DND-41 (cell line): ENCODE measurements at regions not wholly inside any gene's neighbourhood (a gene's known extent, or its start where the extent isn't known, plus 50 kb on each side); places are given as distances from the start of the nearest gene placed in this dataset.
A peak's percentile ranks its signal among the peaks of the same experiment; 100 is the strongest.

Experiments used
- ATAC-seq: fragments of 200-7000 bp; cut with Tn5 transposase; 3 replicates; pipeline ENCODE4 v1.9.1; 2021; ENCODE audit warnings: low read depth; ENCODE audit not compliant: insufficient read depth
- DNase-seq: peaks from one replicate; pipeline ENCODE4 v3.0.0-alpha.2; 2020
- H2AFZ ChIP-seq: 2 replicates; pipeline ENCODE4 v1.6.0; 2012; ENCODE audit warnings: low read depth, low read length
- H3K27ac ChIP-seq: 2 replicates; pipeline ENCODE4 v1.5.1; 2012; ENCODE audit warnings: low read length, inconsistent platforms
- H3K27me3 ChIP-seq: fragments of 200-600 bp; sonication (generic); 2 replicates; pipeline ENCODE4 v1.6.0; 2012; ENCODE audit warnings: low read length, mild to moderate bottlenecking, inconsistent platforms; ENCODE audit not compliant: insufficient read depth, poor library complexity
- H3K36me3 ChIP-seq: 2 replicates; pipeline ENCODE4 v1.5.1; 2012; ENCODE audit warnings: low read length, inconsistent platforms; ENCODE audit not compliant: insufficient read depth
- H3K4me1 ChIP-seq: 2 replicates; pipeline ENCODE4 v1.5.1; 2012; ENCODE audit warnings: mild to moderate bottlenecking, low read length; ENCODE audit not compliant: insufficient read depth
- H3K4me2 ChIP-seq: 2 replicates; pipeline ENCODE4 v1.6.0; 2012; ENCODE audit warnings: mild to moderate bottlenecking, moderate library complexity, low read length, inconsistent platforms; ENCODE audit not compliant: insufficient read depth
- H3K4me3 ChIP-seq, 2 experiments: fragments of 200-600 bp in 1 of 2; shearing (Covaris generic) in 1 of 2; 2 replicates each; pipeline ENCODE4 v1.5.1; 2012 to 2016; ENCODE audit warnings: inconsistent platforms in 2 of 2, low read length in 2 of 2, mild to moderate bottlenecking in 2 of 2, low read depth in 1 of 2, moderate library complexity in 1 of 2
- H3K79me2 ChIP-seq: 2 replicates; pipeline ENCODE4 v1.6.0; 2012; ENCODE audit warnings: low read length, inconsistent platforms; ENCODE audit not compliant: insufficient read depth
- H3K9ac ChIP-seq: 2 replicates; pipeline ENCODE4 v1.6.0; 2012; ENCODE audit warnings: low read depth, mild to moderate bottlenecking, inconsistent platforms, low read length, moderate library complexity
- H3K9me3 ChIP-seq: 2 replicates; pipeline ENCODE4 v1.5.1; 2012; ENCODE audit warnings: low read length, moderate library complexity, mild to moderate bottlenecking, inconsistent platforms; ENCODE audit not compliant: insufficient read depth, severe bottlenecking
- H4K20me1 ChIP-seq: 2 replicates; pipeline ENCODE4 v1.6.0; 2012; ENCODE audit warnings: low read length; ENCODE audit not compliant: insufficient read depth
- CTCF ChIP-seq: IDR thresholded peaks from 2 replicates; pipeline ENCODE4 v1.5.1; 2012; ENCODE audit warnings: borderline replicate concordance, low read length, moderate library complexity, mild to moderate bottlenecking; ENCODE audit not compliant: poor library complexity, severe bottlenecking; ENCODE audit errors: extremely low read depth
- EZH2 ChIP-seq: IDR thresholded peaks from 3 replicates; pipeline ENCODE4 v1.6.1; 2012; ENCODE audit warnings: borderline replicate concordance, low read depth, mild to moderate bottlenecking, moderate library complexity, low read length, inconsistent platforms; ENCODE audit not compliant: severe bottlenecking

GRCh38 chr2:7801212-7801611 is 880.6 kb upstream of the ID2 start:
- Histone ChIP-seq H3K9ac (no peak overlapping the region), H3K9me3 (peaks cover 27% of the 10 kb centered on the region), H3K4me2 (no peak overlapping the region), H3K79me2 (no peaks in the 10 kb centered on the region), H2AFZ (no peak overlapping the region), H3K36me3 (no peaks in the 10 kb centered on the region), H3K27me3 (no peaks in the 10 kb centered on the region), H4K20me1 (no peaks in the 10 kb centered on the region), H3K4me1 (no peaks in the 10 kb centered on the region), H3K4me3 (no peak overlapping the region), H3K27ac (no peak overlapping the region)
- ATAC-seq: no peak
- TF ChIP-seq EZH2 (no peak), CTCF (no peak)
- no peak for DNase-seq

GRCh38 chr2:7803515-7803914 is 878.3 kb upstream of the ID2 start:
- Histone ChIP-seq H3K4me3 (no peak overlapping the region), H3K36me3 (no peaks in the 10 kb centered on the region), H3K27ac (no peak overlapping the region), H3K4me2 (no peak overlapping the region), H3K79me2 (no peaks in the 10 kb centered on the region), H3K27me3 (no peaks in the 10 kb centered on the region), H3K4me1 (no peaks in the 10 kb centered on the region), H4K20me1 (no peaks in the 10 kb centered on the region), H3K9ac (no peak overlapping the region), H3K9me3 (peaks cover 27% of the 10 kb centered on the region), H2AFZ (0 out of 2 replicates have a peak overlapping the region, but pooled peaks have one; percentile 35)
- no peak for DNase-seq
- ATAC-seq: no peak
- TF ChIP-seq EZH2 (no peak), CTCF (no peak)

GRCh38 chr2:7809640-7810039 is 872.2 kb upstream of the ID2 start:
- TF ChIP-seq EZH2 (no peak), CTCF (no peak)
- ATAC-seq (no peak), DNase-seq (no peak)
- no peak overlapping the region for H3K27ac ChIP-seq
- no peaks in the 10 kb centered on the region for H4K20me1 ChIP-seq
- H3K9me3 ChIP-seq: no peaks in the 10 kb centered on the region
- no peaks in the 10 kb centered on the region for H3K27me3 ChIP-seq
- H3K79me2 ChIP-seq: no peaks in the 10 kb centered on the region
- no peak overlapping the region for H3K4me2 ChIP-seq
- no peak overlapping the region for H2AFZ ChIP-seq
- H3K4me1 ChIP-seq: no peaks in the 10 kb centered on the region
- H3K9ac ChIP-seq: no peak overlapping the region
- no peaks in the 10 kb centered on the region for H3K36me3 ChIP-seq
- no peak overlapping the region for H3K4me3 ChIP-seq

- no peak for DNase-seq
- Histone ChIP-seq H3K9me3 (no peaks in the 10 kb centered on the region), H3K79me2 (no peaks in the 10 kb centered on the region), H3K36me3 (no peaks in the 10 kb centered on the region), H3K4me2 (no peak overlapping the region), H3K27me3 (no peaks in the 10 kb centered on the region), H4K20me1 (no peaks in the 10 kb centered on the region), H2AFZ (no peak overlapping the region), H3K4me3 (no peak overlapping the region), H3K4me1 (no peaks in the 10 kb centered on the region), H3K9ac (no peak overlapping the region), H3K27ac (no peak overlapping the region)
- no peak for ATAC-seq
- no peak for TF ChIP-seq EZH2
- TF ChIP-seq CTCF: no peak
These were observed 870.8 kb upstream of the ID2 start for GRCh38 chr2:7811073-7811472.
